ENCODE measurements at regions not wholly inside any gene's neighbourhood (a gene's known extent, or its start where the extent isn't known, plus 50 kb on each side); places are given as distances from the start of the nearest gene placed in this dataset.
A peak's percentile ranks its signal among the peaks of the same experiment; 100 is the strongest.

- Histone ChIP-seq H3K4me2 (ENCODE audit: control insufficient read depth, extremely low read depth, insufficient read depth, low read depth, low read length) (no peak overlapping the region), H3K4me1 (ENCODE audit: control insufficient read depth, extremely low read depth, insufficient read depth, low read length) (no peaks in the 10 kb centered on the region), H3K9me3 (ENCODE audit: control insufficient read depth, low read depth, low read length) (no peaks in the 10 kb centered on the region), H3K27ac (ENCODE audit: control insufficient read depth, insufficient read depth, low read length) (no peak overlapping the region), H3K36me3 (ENCODE audit: control insufficient read depth in 2 of 2, extremely low read depth in 1 of 2, insufficient read depth in 2 of 2, low read length in 2 of 2) (no peaks in the 10 kb centered on the region), H2AFZ (ENCODE audit: control insufficient read depth, low read length) (no peak overlapping the region), H3K4me3 (ENCODE audit: control insufficient read depth in 2 of 3, extremely low read depth in 1 of 3, insufficient read depth in 2 of 3, low read depth in 1 of 3, low read length in 3 of 3) (no peak overlapping the region), H3K79me2 (ENCODE audit: control insufficient read depth, insufficient read depth, low read length) (no peaks in the 10 kb centered on the region), H4K20me1 (ENCODE audit: control insufficient read depth, extremely low read depth, insufficient read depth, low read length) (no peaks in the 10 kb centered on the region), H3K9me1 (ENCODE audit: control insufficient read depth, extremely low read depth, insufficient read depth, low read length) (no peaks in the 10 kb centered on the region), H3K27me3 (ENCODE audit: control insufficient read depth, extremely low read depth, insufficient read depth, low read length) (peaks cover 2% of the 10 kb centered on the region), H3K9ac (ENCODE audit: control insufficient read depth, extremely low read depth, insufficient read depth, low read length) (no peak overlapping the region)
- dilution Hi-C loops (cut with MboI; ENCODE audit: extremely low pct_ligation_motif_present, low sequenced_read_pairs) = no loop called here
- DNase-seq (ENCODE audit: low read depth, low spot score) = no peak
- no peak for TF ChIP-seq CTCF (optimal IDR thresholded peaks at IDR 0.05 in 1 of 3, IDR thresholded peaks at IDR 0.05 in 1 of 3, conservative IDR thresholded peaks at IDR 0.05 in 1 of 3; ENCODE audit: extremely low read depth in 1 of 3, insufficient read depth in 2 of 3, low read length in 3 of 3)
- TF ChIP-seq EZH2 (IDR thresholded peaks at IDR 0.05; ENCODE audit: low read length) = no peak
- no peak for FAIRE-seq
These were observed 63.3 kb upstream of the DAAM1 start for GRCh38 chr14:59125156-59125555.

- Histone ChIP-seq H3K27me3 (ENCODE audit: control insufficient read depth, extremely low read depth, insufficient read depth, low read length) (peaks cover 2% of the 10 kb centered on the region), H3K9me1 (ENCODE audit: control insufficient read depth, extremely low read depth, insufficient read depth, low read length) (no peaks in the 10 kb centered on the region), H3K9me3 (ENCODE audit: control insufficient read depth, low read depth, low read length) (no peaks in the 10 kb centered on the region), H3K27ac (ENCODE audit: control insufficient read depth, insufficient read depth, low read length) (no peak overlapping the region), H3K36me3 (ENCODE audit: control insufficient read depth in 2 of 2, extremely low read depth in 1 of 2, insufficient read depth in 2 of 2, low read length in 2 of 2) (no peaks in the 10 kb centered on the region), H3K79me2 (ENCODE audit: control insufficient read depth, insufficient read depth, low read length) (no peaks in the 10 kb centered on the region), H3K4me2 (ENCODE audit: control insufficient read depth, extremely low read depth, insufficient read depth, low read depth, low read length) (no peak overlapping the region), H3K4me1 (ENCODE audit: control insufficient read depth, extremely low read depth, insufficient read depth, low read length) (no peaks in the 10 kb centered on the region), H4K20me1 (ENCODE audit: control insufficient read depth, extremely low read depth, insufficient read depth, low read length) (no peaks in the 10 kb centered on the region), H3K9ac (ENCODE audit: control insufficient read depth, extremely low read depth, insufficient read depth, low read length) (no peak overlapping the region), H3K4me3 (ENCODE audit: control insufficient read depth in 2 of 3, extremely low read depth in 1 of 3, insufficient read depth in 2 of 3, low read depth in 1 of 3, low read length in 3 of 3) (no peak overlapping the region), H2AFZ (ENCODE audit: control insufficient read depth, low read length) (no peak overlapping the region)
- dilution Hi-C loops (cut with MboI; ENCODE audit: extremely low pct_ligation_motif_present, low sequenced_read_pairs) = no loop called here
- DNase-seq (ENCODE audit: low read depth, low spot score) (no peak), FAIRE-seq (peak; percentile 82)
- peak; percentile 49 to 76 (median 65) for TF ChIP-seq CTCF (optimal IDR thresholded peaks at IDR 0.05 in 1 of 3, IDR thresholded peaks at IDR 0.05 in 1 of 3, conservative IDR thresholded peaks at IDR 0.05 in 1 of 3; ENCODE audit: extremely low read depth in 1 of 3, insufficient read depth in 2 of 3, low read length in 3 of 3)
- TF ChIP-seq EZH2 (IDR thresholded peaks at IDR 0.05; ENCODE audit: low read length) = no peak
These were observed 61.6 kb upstream of the DAAM1 start for GRCh38 chr14:59126714-59127436.

Data from keratinocyte (primary cell).